Activated naive CD8-positive, alpha-beta T cell (primary cell): ENCODE measurements at regions not wholly inside any gene's neighbourhood (a gene's known extent, or its start where the extent isn't known, plus 50 kb on each side); places are given as distances from the start of the nearest gene placed in this dataset.

Experiments
- H3K27ac Mint-ChIP-seq: one replicate; pipeline ENCODE4 v1.8.0; 2021; ENCODE audit warnings: mixed read lengths
- H3K27me3 Mint-ChIP-seq: one replicate; pipeline ENCODE4 v1.8.0; 2021; ENCODE audit warnings: mixed read lengths
- H3K36me3 Mint-ChIP-seq: one replicate; pipeline ENCODE4 v1.8.0; 2021; ENCODE audit warnings: mixed read lengths
- H3K4me1 Mint-ChIP-seq: one replicate; pipeline ENCODE4 v1.8.0; 2021; ENCODE audit warnings: low read depth, mixed read lengths
- H3K4me3 Mint-ChIP-seq: one replicate; pipeline ENCODE4 v1.8.0; 2021; ENCODE audit warnings: mild to moderate bottlenecking, mixed read lengths
- H3K9me3 Mint-ChIP-seq: one replicate; pipeline ENCODE4 v1.8.0; 2021; ENCODE audit warnings: low read depth, mixed read lengths

GRCh38 chr13:91117351-91117750 is 230.1 kb upstream of the MIR17HG start:
- peaks cover 4% of the 10 kb centered on the region for H3K9me3 Mint-ChIP-seq
- H3K4me1 Mint-ChIP-seq: no peaks in the 10 kb centered on the region
- no peaks in the 10 kb centered on the region for H3K36me3 Mint-ChIP-seq
- peaks cover 5% of the 10 kb centered on the region for H3K27me3 Mint-ChIP-seq
- no peak overlapping the region for H3K27ac Mint-ChIP-seq
- H3K4me3 Mint-ChIP-seq: no peak overlapping the region

- Mint-ChIP-seq H3K4me3 (no peak overlapping the region), H3K36me3 (no peaks in the 10 kb centered on the region), H3K4me1 (no peaks in the 10 kb centered on the region), H3K27ac (no peak overlapping the region), H3K9me3 (peaks cover 4% of the 10 kb centered on the region), H3K27me3 (peaks cover 5% of the 10 kb centered on the region)
Observed at GRCh38 chr13:91119643-91120042, 227.8 kb upstream of the MIR17HG start.

DNA sequence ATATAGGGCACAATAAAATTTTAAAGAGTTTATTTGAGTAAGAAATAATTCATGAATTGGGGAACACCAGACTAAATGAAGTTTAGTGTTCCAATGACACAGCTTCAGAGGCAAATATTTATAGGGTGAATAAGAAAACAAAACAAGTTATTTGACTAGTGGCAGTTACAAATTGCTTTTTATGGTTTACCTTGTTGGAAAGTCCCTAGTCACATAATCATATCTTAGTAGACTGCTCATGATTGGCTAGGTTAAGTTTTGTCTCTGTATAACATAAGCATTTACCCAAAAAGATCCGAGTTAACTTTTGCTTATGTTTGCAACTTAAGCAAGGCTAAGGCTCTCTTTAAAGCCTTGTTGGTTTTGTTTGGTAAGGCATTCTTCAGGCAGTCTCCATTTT is 224.7 kb upstream of the MIR17HG start:
- Mint-ChIP-seq H3K27ac (no peak overlapping the region), H3K4me1 (no peaks in the 10 kb centered on the region)

DNA sequence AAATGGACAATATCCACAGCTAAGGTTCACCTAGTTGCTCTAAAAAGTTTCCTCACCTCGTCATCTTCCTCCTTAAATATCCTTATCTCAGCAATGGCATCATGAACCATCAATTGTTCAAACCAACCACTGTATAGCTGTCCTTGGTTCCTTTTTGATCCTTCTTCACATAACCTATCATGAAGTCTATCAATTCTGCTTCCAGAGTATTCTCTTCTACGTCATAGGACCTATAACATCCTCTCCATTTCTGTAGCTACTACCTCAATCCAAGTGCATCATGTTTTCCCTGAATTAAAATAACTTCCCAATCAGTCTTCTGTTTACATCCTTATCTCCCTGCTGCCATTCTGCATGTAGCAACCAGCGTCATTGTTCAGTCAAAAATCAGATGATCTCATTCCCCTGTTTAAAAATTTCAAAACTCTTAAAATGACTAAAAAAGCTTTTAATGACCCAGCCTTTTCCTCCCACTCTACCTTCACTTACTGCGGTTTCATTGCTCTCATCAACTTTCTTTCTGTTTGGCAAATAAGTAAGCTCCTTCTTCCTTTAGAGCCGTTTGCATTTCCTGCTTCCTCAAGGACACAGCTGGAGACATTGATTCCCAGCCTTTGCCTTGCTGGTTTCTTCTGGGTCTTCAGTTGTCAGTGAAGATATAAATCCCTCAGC is 223.9 kb upstream of the MIR17HG start:
- H3K4me1 Mint-ChIP-seq: no peaks in the 10 kb centered on the region
- no peaks in the 10 kb centered on the region for H3K9me3 Mint-ChIP-seq
- H3K4me3 Mint-ChIP-seq: no peak overlapping the region
- peaks cover 4% of the 10 kb centered on the region for H3K27me3 Mint-ChIP-seq
- H3K27ac Mint-ChIP-seq: no peak overlapping the region
- H3K36me3 Mint-ChIP-seq: no peaks in the 10 kb centered on the region

More for the DNA sequence above, 224.7 kb upstream of the MIR17HG start:
- H3K27me3 Mint-ChIP-seq: peaks cover 4% of the 10 kb centered on the region
- H3K4me3 Mint-ChIP-seq: no peak overlapping the region
- no peaks in the 10 kb centered on the region for H3K36me3 Mint-ChIP-seq
- no peaks in the 10 kb centered on the region for H3K9me3 Mint-ChIP-seq

- Mint-ChIP-seq H3K36me3 (no peaks in the 10 kb centered on the region), H3K27ac (no peak overlapping the region), H3K4me3 (no peak overlapping the region), H3K27me3 (peaks cover 5% of the 10 kb centered on the region), H3K9me3 (no peaks in the 10 kb centered on the region), H3K4me1 (no peaks in the 10 kb centered on the region)
Observed at GRCh38 chr13:91126806-91127205, 220.7 kb upstream of the MIR17HG start.

- H3K4me1 Mint-ChIP-seq: no peaks in the 10 kb centered on the region
- H3K27me3 Mint-ChIP-seq: peaks cover 3% of the 10 kb centered on the region
- H3K27ac Mint-ChIP-seq: no peak overlapping the region
- H3K36me3 Mint-ChIP-seq: no peaks in the 10 kb centered on the region
- no peaks in the 10 kb centered on the region for H3K9me3 Mint-ChIP-seq
- no peak overlapping the region for H3K4me3 Mint-ChIP-seq
Observed at GRCh38 chr13:91127995-91128394, 219.5 kb upstream of the MIR17HG start.

- Mint-ChIP-seq H3K4me1 (no peaks in the 10 kb centered on the region), H3K36me3 (no peaks in the 10 kb centered on the region), H3K27ac (no peak overlapping the region), H3K4me3 (no peak overlapping the region), H3K9me3 (no peaks in the 10 kb centered on the region), H3K27me3 (peaks cover 3% of the 10 kb centered on the region)
Observed at GRCh38 chr13:91132381-91132780, 215.1 kb upstream of the MIR17HG start.

GRCh38 chr13:91132786-91133185 is 214.7 kb upstream of the MIR17HG start:
- H3K9me3 Mint-ChIP-seq: no peaks in the 10 kb centered on the region
- no peaks in the 10 kb centered on the region for H3K4me1 Mint-ChIP-seq
- H3K4me3 Mint-ChIP-seq: no peak overlapping the region
- peaks cover 3% of the 10 kb centered on the region for H3K27me3 Mint-ChIP-seq
- no peak overlapping the region for H3K27ac Mint-ChIP-seq
- H3K36me3 Mint-ChIP-seq: no peaks in the 10 kb centered on the region

- Mint-ChIP-seq H3K4me3 (no peak overlapping the region), H3K9me3 (no peaks in the 10 kb centered on the region), H3K27ac (no peak overlapping the region), H3K4me1 (no peaks in the 10 kb centered on the region), H3K36me3 (no peaks in the 10 kb centered on the region), H3K27me3 (no peaks in the 10 kb centered on the region)
Observed at GRCh38 chr13:91133941-91134802, 213.3 kb upstream of the MIR17HG start.

- H3K27me3 Mint-ChIP-seq: no peaks in the 10 kb centered on the region
- no peaks in the 10 kb centered on the region for H3K9me3 Mint-ChIP-seq
- no peak overlapping the region for H3K27ac Mint-ChIP-seq
- no peaks in the 10 kb centered on the region for H3K36me3 Mint-ChIP-seq
- H3K4me3 Mint-ChIP-seq: no peak overlapping the region
- H3K4me1 Mint-ChIP-seq: no peaks in the 10 kb centered on the region
Observed at GRCh38 chr13:91134803-91135184, 212.7 kb upstream of the MIR17HG start.

DNA sequence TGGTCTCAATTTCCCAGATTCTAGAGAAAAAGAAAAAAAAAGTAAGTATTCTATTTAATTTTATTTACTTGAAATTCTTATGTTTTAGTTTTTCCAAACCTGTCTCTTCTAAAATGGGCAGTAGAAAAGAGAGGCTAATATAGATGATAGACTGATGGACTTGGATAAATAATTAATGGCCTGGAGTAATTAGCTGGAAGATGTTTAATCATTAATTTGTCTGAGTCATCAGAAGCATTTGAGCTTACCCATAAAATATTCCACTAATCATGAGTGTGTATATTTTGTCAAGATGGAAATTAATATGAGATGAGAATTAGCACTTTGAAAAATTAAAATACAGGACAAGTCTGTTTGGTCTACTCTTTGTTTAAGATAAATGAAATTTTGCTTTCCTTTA is 212.1 kb upstream of the MIR17HG start:
- Mint-ChIP-seq H3K27me3 (no peaks in the 10 kb centered on the region), H3K4me3 (no peak overlapping the region), H3K27ac (no peak overlapping the region), H3K9me3 (no peaks in the 10 kb centered on the region), H3K36me3 (no peaks in the 10 kb centered on the region), H3K4me1 (no peaks in the 10 kb centered on the region)

DNA sequence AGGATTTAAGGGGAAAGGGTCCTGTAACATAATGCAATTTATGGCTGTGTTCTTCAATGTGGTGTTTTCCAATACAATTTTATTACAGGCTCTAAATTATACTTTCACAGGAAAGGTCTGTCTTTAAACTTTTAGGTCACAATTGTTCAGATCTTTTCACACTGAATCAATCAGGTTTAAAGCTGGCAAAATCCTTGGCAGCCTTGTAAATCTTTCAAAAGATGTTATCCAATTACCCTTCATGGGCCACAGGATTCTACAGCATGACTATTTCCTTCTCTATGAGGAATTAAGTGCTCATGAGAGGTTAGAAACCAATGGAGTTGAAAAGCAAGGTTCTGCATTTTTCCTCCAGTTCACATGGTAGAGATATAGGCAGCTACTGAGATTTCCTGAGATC is 211.5 kb upstream of the MIR17HG start:
- H3K36me3 Mint-ChIP-seq: no peaks in the 10 kb centered on the region
- no peaks in the 10 kb centered on the region for H3K9me3 Mint-ChIP-seq
- no peak overlapping the region for H3K27ac Mint-ChIP-seq
- peaks cover 3% of the 10 kb centered on the region for H3K27me3 Mint-ChIP-seq
- H3K4me3 Mint-ChIP-seq: no peak overlapping the region
- no peaks in the 10 kb centered on the region for H3K4me1 Mint-ChIP-seq

- Mint-ChIP-seq H3K4me3 (no peak overlapping the region), H3K27ac (no peak overlapping the region), H3K9me3 (no peaks in the 10 kb centered on the region), H3K36me3 (no peaks in the 10 kb centered on the region), H3K27me3 (peaks cover 3% of the 10 kb centered on the region), H3K4me1 (no peaks in the 10 kb centered on the region)
Observed at GRCh38 chr13:91136806-91137205, 210.7 kb upstream of the MIR17HG start.

DNA sequence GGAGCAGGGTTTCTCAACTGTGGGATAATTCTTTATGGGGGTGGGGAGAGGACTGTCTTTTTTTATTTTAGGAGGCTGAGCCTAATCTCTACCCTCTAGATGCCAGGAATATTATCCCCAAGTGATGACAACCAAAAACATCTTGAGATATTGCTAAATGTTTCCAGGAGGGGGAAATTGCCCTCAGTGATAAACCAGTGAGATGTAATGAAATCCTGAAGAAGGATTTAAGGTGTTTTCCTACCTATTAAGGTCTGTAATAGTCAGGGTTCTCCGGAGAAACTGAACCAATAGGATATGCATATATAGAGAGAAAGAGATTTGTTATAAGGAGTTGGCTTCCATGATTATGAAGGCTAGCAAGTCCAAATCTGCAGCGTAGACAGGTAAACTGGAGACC is 208.3 kb upstream of the MIR17HG start:
- H3K4me1 Mint-ChIP-seq: no peaks in the 10 kb centered on the region
- no peaks in the 10 kb centered on the region for H3K36me3 Mint-ChIP-seq
- H3K27ac Mint-ChIP-seq: no peak overlapping the region
- no peak overlapping the region for H3K4me3 Mint-ChIP-seq
- H3K9me3 Mint-ChIP-seq: no peaks in the 10 kb centered on the region
- H3K27me3 Mint-ChIP-seq: peaks cover 8% of the 10 kb centered on the region

DNA sequence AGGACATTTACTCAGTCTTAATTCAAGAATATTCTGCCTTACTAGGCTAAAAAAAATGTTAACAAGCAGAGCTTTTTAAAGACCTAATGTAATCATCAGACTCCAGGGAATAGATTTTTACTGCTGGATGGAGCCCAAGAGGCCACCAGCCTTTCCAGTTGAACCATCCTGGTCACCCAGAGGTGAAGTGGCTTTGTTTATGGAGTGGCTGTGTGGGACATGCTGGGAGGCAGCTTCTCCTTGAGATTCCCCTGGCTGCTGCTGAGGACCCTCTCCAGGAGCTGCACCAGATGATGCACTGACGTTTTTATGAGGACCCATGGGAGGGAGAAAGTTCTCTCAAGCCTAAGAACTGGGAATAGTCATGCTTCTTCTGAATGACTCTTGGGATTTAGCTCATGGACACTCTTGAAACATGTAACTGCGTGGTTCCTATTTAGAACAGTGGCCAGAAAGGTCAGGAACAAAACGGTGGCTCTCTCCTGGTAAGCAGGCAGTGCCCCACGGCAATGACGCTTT is 205.9 kb upstream of the MIR17HG start:
- Mint-ChIP-seq H3K36me3 (no peaks in the 10 kb centered on the region), H3K4me1 (no peaks in the 10 kb centered on the region), H3K4me3 (no peak overlapping the region), H3K27me3 (peaks cover 10% of the 10 kb centered on the region), H3K9me3 (no peaks in the 10 kb centered on the region), H3K27ac (no peak overlapping the region)
